Neural crest cell (in vitro differentiated cells): ENCODE measurements at regions not wholly inside any gene's neighbourhood (a gene's known extent, or its start where the extent isn't known, plus 50 kb on each side); places are given as distances from the start of the nearest gene placed in this dataset.

ENCODE experiments used
- DNase-seq: peaks from one replicate; pipeline ENCODE4 v3.0.0; 2021; ENCODE audit warnings: low read depth, mixed read lengths, low spot score
- H3K27ac Mint-ChIP-seq: one replicate; pipeline ENCODE4 v1.8.0; 2021; ENCODE audit warnings: mild to moderate bottlenecking, mixed read lengths; ENCODE audit not compliant: unreplicated experiment
- H3K27me3 Mint-ChIP-seq: 2 replicates; pipeline ENCODE4 v1.8.0; 2021; ENCODE audit warnings: low read depth, mild to moderate bottlenecking, mixed read lengths
- H3K36me3 Mint-ChIP-seq: 2 replicates; pipeline ENCODE4 v1.8.0; 2021; ENCODE audit warnings: low read depth, mild to moderate bottlenecking, mixed read lengths
- H3K4me1 Mint-ChIP-seq: 2 replicates; pipeline ENCODE4 v1.8.0; 2021; ENCODE audit warnings: mixed read lengths
- H3K4me3 Mint-ChIP-seq: one replicate; pipeline ENCODE4 v1.8.0; 2021; ENCODE audit warnings: mild to moderate bottlenecking, mixed read lengths
- H3K9me3 Mint-ChIP-seq: 2 replicates; pipeline ENCODE4 v1.8.0; 2021; ENCODE audit warnings: mixed read lengths
- CTCF ChIP-seq: fragments of 200-600 bp; sonication (generic); conservative IDR thresholded peaks from 2 replicates; pipeline ENCODE4 v1.5.0; 2021; ENCODE audit warnings: antibody characterized with exemption, mild to moderate bottlenecking

GRCh38 chr2:175861958-175862357 lies 140.1 kb downstream of the LNPK start:
- no peak overlapping the region for H3K27ac Mint-ChIP-seq
- H3K4me1 Mint-ChIP-seq: peaks cover 5% of the 10 kb centered on the region
- no peak for TF ChIP-seq CTCF
- H3K4me3 Mint-ChIP-seq: no peak overlapping the region
- no peaks in the 10 kb centered on the region for H3K36me3 Mint-ChIP-seq
- peaks cover 10% of the 10 kb centered on the region for H3K9me3 Mint-ChIP-seq
- no peaks in the 10 kb centered on the region for H3K27me3 Mint-ChIP-seq
- no peak for DNase-seq

GRCh38 chr2:175855794-175856453 lies 146.1 kb downstream of the LNPK start:
- H3K9me3 Mint-ChIP-seq: peaks cover 10% of the 10 kb centered on the region
- TF ChIP-seq CTCF: no peak
- no peaks in the 10 kb centered on the region for H3K27me3 Mint-ChIP-seq
- no peaks in the 10 kb centered on the region for H3K36me3 Mint-ChIP-seq
- no peak overlapping the region for H3K27ac Mint-ChIP-seq
- H3K4me1 Mint-ChIP-seq: peaks cover 19% of the 10 kb centered on the region
- no peak for DNase-seq
- H3K4me3 Mint-ChIP-seq: no peak overlapping the region

GRCh38 chr2:175855236-175855635 lies 146.8 kb downstream of the LNPK start:
- no peaks in the 10 kb centered on the region for H3K36me3 Mint-ChIP-seq
- H3K27ac Mint-ChIP-seq: no peak overlapping the region
- TF ChIP-seq CTCF: no peak
- H3K4me1 Mint-ChIP-seq: peaks cover 19% of the 10 kb centered on the region
- H3K4me3 Mint-ChIP-seq: no peak overlapping the region
- H3K9me3 Mint-ChIP-seq: peaks cover 10% of the 10 kb centered on the region
- DNase-seq: no peak
- H3K27me3 Mint-ChIP-seq: no peaks in the 10 kb centered on the region

GRCh38 chr2:175854665-175855064 lies 147.4 kb downstream of the LNPK start:
- DNase-seq: no peak

GRCh38 chr2:175854129-175854528 lies 147.9 kb downstream of the LNPK start:
- H3K4me1 Mint-ChIP-seq: peaks cover 19% of the 10 kb centered on the region
- H3K27me3 Mint-ChIP-seq: no peaks in the 10 kb centered on the region
- H3K36me3 Mint-ChIP-seq: no peaks in the 10 kb centered on the region
- no peak for TF ChIP-seq CTCF
- H3K27ac Mint-ChIP-seq: no peak overlapping the region
- H3K4me3 Mint-ChIP-seq: no peak overlapping the region
- DNase-seq: no peak
- H3K9me3 Mint-ChIP-seq: peaks cover 8% of the 10 kb centered on the region

More at GRCh38 chr2:175854665-175855064, 147.4 kb downstream of the LNPK start:
- TF ChIP-seq CTCF: no peak
- peaks cover 19% of the 10 kb centered on the region for H3K4me1 Mint-ChIP-seq
- no peak overlapping the region for H3K4me3 Mint-ChIP-seq
- no peaks in the 10 kb centered on the region for H3K27me3 Mint-ChIP-seq
- H3K36me3 Mint-ChIP-seq: no peaks in the 10 kb centered on the region
- peaks cover 8% of the 10 kb centered on the region for H3K9me3 Mint-ChIP-seq
- no peak overlapping the region for H3K27ac Mint-ChIP-seq
